ENCODE measurements at regions not wholly inside any gene's neighbourhood (a gene's known extent, or its start where the extent isn't known, plus 50 kb on each side); places are given as distances from the start of the nearest gene placed in this dataset.

- intact Hi-C loops (cut with micrococcal nuclease; ENCODE audit: unreplicated experiment): no loop called here
- Histone ChIP-seq H2AFZ (no peak overlapping the region), H4K20me1 (ENCODE audit: insufficient read depth) (no peaks in the 10 kb centered on the region), H3K4me1 (replicated peaks; ENCODE audit: insufficient read depth) (no peaks in the 10 kb centered on the region), H3K4me2 (no peak overlapping the region), H3K4me3 (no peak overlapping the region), H3K27ac (no peak overlapping the region), H3K79me2 (ENCODE audit: low read depth) (no peaks in the 10 kb centered on the region), H3K27me3 (ENCODE audit: insufficient read depth, low read depth) (no peaks in the 10 kb centered on the region), H3K36me3 (ENCODE audit: low read depth) (no peaks in the 10 kb centered on the region), H3K9me3 (ENCODE audit: insufficient read depth, low read depth) (no peaks in the 10 kb centered on the region), H3F3A (ENCODE audit: insufficient read depth, low read depth) (no peaks in the 10 kb centered on the region), H3K9me2 (ENCODE audit: insufficient read depth) (no peaks in the 10 kb centered on the region)
- no peak for TF ChIP-seq CTCF (conservative IDR thresholded peaks at IDR 0.05)
- TF ChIP-seq EZH2 (IDR thresholded peaks at IDR 0.05; ENCODE audit: low read depth): no peak
- BruUV-seq (replicated peaks): no TSS peak
- POLR2A ChIA-PET (ENCODE audit: unreplicated experiment): no interaction called here
- no peak for DNase-seq
- CTCF ChIA-PET: no interaction called here
Measured at GRCh38 chr1:70764747-70765146, 282.9 kb downstream of the PTGER3 start.

- H3K9me3 ChIP-seq (ENCODE audit: insufficient read depth, low read depth): no peaks in the 10 kb centered on the region
- DNase-seq: no peak
- no peaks in the 10 kb centered on the region for H3K9me2 ChIP-seq (ENCODE audit: insufficient read depth)
- intact Hi-C loops (cut with micrococcal nuclease; ENCODE audit: unreplicated experiment): no loop called here
- TF ChIP-seq EZH2 (IDR thresholded peaks at IDR 0.05; ENCODE audit: low read depth) (no peak), CTCF (conservative IDR thresholded peaks at IDR 0.05) (no peak)
- no peak overlapping the region for H3K4me3 ChIP-seq
- H2AFZ ChIP-seq: no peak overlapping the region
- no peaks in the 10 kb centered on the region for H3K79me2 ChIP-seq (ENCODE audit: low read depth)
- no peak overlapping the region for H3K4me2 ChIP-seq
- CTCF ChIA-PET: no interaction called here
- BruUV-seq (replicated peaks): no TSS peak
- no peaks in the 10 kb centered on the region for H3K4me1 ChIP-seq (replicated peaks; ENCODE audit: insufficient read depth)
- no peaks in the 10 kb centered on the region for H3K36me3 ChIP-seq (ENCODE audit: low read depth)
- no peaks in the 10 kb centered on the region for H3K27me3 ChIP-seq (ENCODE audit: insufficient read depth, low read depth)
- H3F3A ChIP-seq (ENCODE audit: insufficient read depth, low read depth): no peaks in the 10 kb centered on the region
- POLR2A ChIA-PET (ENCODE audit: unreplicated experiment): no interaction called here
- no peaks in the 10 kb centered on the region for H4K20me1 ChIP-seq (ENCODE audit: insufficient read depth)
- no peak overlapping the region for H3K27ac ChIP-seq
Measured at GRCh38 chr1:70767377-70767776, 280.2 kb downstream of the PTGER3 start.

- POLR2A ChIA-PET (ENCODE audit: unreplicated experiment): no interaction called here
- TF ChIP-seq EZH2 (IDR thresholded peaks at IDR 0.05; ENCODE audit: low read depth) (no peak), CTCF (conservative IDR thresholded peaks at IDR 0.05) (no peak)
- no peaks in the 10 kb centered on the region for H3K79me2 ChIP-seq (ENCODE audit: low read depth)
- no peaks in the 10 kb centered on the region for H3F3A ChIP-seq (ENCODE audit: insufficient read depth, low read depth)
- H2AFZ ChIP-seq: no peak overlapping the region
- no peaks in the 10 kb centered on the region for H3K4me1 ChIP-seq (replicated peaks; ENCODE audit: insufficient read depth)
- no peak overlapping the region for H3K4me3 ChIP-seq
- no peaks in the 10 kb centered on the region for H3K9me2 ChIP-seq (ENCODE audit: insufficient read depth)
- no TSS peak for BruUV-seq (replicated peaks)
- H3K9me3 ChIP-seq (ENCODE audit: insufficient read depth, low read depth): no peaks in the 10 kb centered on the region
- H3K36me3 ChIP-seq (ENCODE audit: low read depth): no peaks in the 10 kb centered on the region
- H4K20me1 ChIP-seq (ENCODE audit: insufficient read depth): no peaks in the 10 kb centered on the region
- intact Hi-C loops (cut with micrococcal nuclease; ENCODE audit: unreplicated experiment): no loop called here
- CTCF ChIA-PET: no interaction called here
- H3K4me2 ChIP-seq: no peak overlapping the region
- no peak overlapping the region for H3K27ac ChIP-seq
- no peaks in the 10 kb centered on the region for H3K27me3 ChIP-seq (ENCODE audit: insufficient read depth, low read depth)
- no peak for DNase-seq
Measured at GRCh38 chr1:70768216-70768615, 279.4 kb downstream of the PTGER3 start.

Measured in PC-9 (cell line).